GM19351 (cell line): ENCODE measurements at regions not wholly inside any gene's neighbourhood (a gene's known extent, or its start where the extent isn't known, plus 50 kb on each side); places are given as distances from the start of the nearest gene placed in this dataset.
"Not testable (repeated sequence)": the region's sequence is repeated elsewhere in the genome, so short reads cannot be mapped to it uniquely, and the experiment has no call there.

Source experiments
- ATAC-seq: cut with Tn5 transposase; IDR thresholded peaks from one replicate; pipeline ENCODE4 v1.9.1; 2021; ENCODE audit warnings: mild to moderate bottlenecking, moderate library complexity; ENCODE audit not compliant: unreplicated experiment

DNA sequence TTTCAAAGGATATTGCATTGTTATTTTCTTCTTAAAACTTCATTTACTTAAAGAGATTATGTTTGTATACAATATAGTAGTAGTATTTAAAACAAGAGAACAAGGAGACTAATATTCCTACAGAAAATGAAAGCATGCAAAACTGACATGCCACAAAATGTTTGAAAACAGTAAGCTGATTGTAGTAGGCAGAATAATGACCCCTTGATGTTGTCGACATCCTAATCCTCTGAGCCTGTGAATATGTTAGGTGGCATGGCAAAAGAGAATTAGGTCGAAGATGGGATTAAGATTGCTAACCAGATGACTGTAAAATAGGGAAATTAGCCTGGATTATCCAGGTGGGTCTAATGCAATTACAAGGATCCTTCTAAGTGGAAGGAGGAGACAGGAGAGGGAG is 522.2 kb upstream of the NR3C2 start:
- no peak for ATAC-seq

DNA sequence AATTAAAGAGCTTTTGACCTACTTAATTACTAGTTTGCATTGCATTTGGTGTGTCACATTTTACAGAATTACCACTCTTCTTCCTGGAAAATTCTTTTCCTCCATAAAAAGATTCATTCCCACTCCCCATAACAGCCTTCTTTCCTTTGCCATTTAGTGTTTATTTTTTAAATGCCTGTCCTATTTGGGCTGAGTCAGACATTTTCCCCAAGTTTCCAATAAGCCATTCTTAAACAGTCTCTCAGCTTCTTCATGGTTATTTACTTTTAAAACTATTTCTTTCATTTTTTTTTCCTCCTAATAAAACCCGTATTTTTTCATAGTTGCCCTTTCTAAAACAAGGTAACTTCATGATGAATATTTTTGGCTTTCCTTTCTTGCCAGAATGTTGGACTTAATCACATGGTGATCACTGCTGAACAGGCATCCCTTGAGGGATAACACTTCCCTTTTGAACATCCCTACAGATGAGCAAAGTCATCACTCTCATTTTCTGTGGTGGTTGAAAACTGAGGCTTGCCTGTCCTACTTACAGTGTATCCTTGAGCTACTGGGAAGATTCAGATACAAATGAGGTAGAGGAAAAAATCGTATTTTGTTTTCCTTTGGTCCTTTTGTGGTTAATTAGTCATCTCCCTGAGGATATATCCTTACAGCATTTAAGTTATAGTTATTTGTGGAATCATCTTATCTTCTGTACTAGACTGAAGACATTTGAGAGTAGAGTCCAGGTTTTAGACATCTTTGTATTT is 520.5 kb upstream of the NR3C2 start:
- ATAC-seq: no peak

DNA sequence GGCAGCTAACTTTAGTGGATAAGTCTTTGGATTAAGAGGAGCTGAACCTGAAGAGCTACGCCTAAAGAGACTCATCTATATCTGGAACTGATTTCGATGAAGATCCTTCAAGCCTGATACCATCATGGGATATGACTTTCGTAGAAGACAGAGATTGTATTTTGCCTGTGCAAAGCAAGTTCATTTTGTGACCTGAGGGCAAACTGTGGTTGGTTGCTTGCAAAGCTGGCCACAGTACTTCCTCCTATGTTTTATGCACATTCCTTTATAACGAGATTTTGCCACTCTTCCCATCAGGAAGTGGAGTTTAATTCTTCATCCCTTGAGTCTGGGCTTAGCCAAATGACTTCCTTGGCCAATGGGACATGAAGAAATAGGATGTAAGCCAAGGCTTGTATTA is 519.3 kb upstream of the NR3C2 start:
- no peak for ATAC-seq

DNA sequence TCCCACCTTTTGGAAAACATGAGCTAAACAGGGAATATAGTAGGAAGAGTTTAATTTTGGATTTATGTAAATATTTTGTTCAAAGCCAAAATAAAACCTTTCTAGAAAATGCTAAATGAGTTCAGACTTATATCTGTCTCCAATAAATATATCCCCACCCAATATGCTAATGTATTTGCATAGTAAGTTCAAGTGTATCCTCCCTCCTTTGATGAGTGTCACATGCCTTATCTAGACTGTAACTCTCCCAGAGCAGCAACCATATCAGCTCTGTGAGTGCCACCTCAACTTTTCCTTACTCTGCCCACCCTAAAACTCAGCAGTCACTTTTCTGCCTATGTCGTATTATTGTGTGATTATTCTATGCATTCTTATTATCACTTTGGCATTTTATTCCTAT is 516.1 kb upstream of the NR3C2 start:
- ATAC-seq: no peak

DNA sequence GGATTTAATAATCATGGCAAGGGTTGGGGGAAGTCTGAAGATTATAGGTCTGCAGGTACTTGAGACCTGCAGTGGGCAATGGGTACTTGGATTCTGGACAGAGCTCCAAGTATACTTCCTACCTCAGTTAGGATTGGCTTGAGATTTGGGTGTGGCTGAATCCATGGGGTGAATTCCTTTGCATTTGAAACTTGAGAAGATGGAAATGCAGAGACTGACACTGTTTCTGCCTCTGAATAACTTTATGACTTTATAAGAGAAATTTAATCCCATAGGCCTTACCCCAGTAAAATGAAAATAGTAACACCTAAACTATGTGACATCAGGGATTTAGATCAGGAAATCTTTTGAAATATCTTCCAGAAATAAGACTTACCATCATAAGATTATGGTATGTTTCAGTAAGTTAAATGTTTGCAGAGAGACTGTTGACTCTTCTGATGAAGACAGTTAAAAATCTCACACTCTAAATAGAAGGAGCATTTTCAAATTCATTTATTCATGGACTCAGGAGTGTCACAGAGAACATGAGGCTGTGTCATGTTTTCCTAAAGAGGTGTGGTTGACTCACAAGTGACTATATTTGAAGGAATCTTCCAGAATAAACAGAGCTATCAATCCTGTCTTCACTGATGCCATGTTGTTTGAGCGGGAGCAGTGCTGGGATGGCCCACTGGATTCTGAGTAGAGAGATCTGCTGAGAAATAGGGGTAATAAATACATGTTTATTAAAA is 513.5 kb upstream of the NR3C2 start:
- no peak for ATAC-seq

DNA sequence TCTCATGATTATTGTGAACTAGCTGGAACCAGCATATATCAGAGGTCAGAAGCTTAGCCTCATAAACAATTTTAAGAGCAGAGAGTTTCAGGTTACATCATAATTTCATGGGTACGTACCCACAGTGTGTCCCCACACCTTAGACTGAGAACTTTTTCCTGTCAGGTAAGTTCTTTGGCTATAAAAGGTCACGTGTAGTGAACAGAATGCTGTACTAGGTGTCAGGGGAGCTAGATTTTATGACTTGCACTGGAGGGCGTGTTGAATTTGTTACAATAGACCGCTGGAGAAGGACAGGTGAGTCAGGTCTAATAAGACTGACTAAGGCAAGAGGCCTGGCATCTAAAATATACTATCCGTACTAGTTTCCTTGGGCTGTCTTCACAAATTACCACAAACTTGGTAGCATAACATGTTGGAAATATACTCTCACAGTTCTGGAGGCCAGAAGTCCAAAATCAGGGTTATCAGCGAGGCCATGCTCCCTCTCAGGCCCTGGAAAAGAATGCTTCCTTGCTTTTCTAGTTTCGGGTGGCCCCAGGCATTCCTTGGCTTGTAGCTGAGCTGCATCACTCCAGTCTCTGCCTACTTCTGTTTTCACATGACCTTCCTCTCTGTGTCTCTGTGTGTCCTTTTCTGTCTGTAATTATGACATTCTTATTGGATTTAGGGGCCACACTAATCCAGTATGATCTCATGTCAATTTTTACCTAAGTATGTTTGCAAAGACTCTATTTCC is 512.0 kb upstream of the NR3C2 start:
- ATAC-seq: no peak

DNA sequence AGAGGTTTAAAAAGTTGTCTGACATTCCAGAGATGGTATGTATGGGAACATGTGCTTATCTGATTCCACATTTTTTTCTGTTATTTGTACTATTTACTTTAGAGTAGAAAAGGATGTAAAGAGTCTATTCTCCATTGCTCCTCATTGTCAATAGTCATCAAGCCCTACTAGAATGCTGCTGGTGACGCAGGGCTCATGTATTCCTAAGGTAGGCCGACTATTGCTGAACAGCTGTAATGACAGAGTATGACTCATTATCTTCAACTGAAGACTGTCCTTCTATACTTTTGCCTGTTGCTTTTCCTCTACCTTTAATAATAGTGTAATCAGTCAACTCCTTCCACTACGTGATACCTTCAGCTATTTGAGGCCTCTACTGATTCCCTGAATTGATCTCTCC is 509.1 kb upstream of the NR3C2 start:
- no peak for ATAC-seq

DNA sequence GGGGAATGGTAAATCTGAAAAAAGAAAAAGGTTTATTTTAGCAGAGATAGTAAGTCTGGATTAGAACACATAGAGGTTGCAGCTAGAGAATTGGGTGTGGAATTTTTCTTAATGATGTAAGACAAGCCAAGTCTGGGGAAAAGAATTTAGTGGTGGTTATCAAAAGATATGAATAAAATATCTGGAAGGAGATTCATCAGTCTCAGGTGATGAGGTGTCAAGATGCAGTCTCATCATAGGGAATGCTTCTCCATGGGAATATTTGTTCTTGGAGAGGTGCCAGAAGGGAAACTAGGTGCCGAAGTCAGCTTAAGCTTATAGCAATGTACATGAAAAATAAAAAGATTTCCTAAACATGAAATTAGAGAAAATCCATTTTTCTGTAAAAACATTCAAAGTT is 504.1 kb upstream of the NR3C2 start:
- ATAC-seq: no peak

DNA sequence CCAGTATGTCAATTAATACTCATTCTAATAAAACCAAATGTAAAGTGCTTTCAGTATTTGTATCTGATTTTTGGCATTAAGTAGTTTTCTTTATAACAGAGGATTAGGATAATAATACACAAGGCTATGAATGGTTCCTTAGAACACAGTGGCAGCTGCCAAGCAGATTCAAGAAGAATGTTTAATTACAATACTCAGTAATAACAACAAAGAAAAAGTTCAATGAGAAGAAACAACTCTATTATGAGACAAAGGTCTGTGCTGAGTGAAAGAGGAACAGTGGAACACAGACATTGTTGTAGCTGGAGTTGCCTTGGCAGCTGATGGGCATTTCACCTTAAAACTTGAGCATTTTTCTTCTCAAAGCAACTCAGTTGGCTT is 502.6 kb upstream of the NR3C2 start:
- ATAC-seq: no peak

DNA sequence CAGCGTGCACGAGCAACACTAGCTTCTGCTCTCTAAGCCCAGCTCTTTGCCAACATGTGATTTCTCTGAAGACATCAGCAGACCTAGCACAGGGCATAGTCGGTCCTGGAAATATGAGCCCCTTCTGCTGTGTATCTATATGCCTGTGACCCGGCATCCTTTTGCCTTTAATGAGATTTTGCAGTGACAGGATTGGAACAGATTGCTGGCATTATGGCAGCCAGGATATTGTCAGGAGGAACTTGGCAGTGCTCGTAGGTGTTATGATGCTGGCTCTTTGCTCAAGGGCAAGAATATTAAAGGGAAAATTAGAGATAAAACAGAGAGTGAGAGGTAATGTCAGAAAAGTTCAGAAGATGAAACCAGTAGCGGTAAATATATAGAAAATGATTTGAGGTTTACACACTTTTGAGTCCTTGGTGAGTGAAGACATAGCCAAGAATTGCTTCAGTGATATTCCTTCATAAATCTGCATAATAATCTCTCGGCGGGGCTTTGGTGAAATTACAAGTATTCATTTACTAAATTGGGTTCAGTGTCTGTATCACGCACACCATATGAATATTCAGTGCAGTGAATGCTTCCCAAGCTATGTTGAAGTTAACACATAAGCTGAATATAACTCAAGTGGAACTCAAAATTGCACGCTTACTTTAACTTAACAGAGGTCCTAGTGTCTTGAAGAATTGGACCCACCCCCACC is 502.1 kb upstream of the NR3C2 start:
- no peak for ATAC-seq

DNA sequence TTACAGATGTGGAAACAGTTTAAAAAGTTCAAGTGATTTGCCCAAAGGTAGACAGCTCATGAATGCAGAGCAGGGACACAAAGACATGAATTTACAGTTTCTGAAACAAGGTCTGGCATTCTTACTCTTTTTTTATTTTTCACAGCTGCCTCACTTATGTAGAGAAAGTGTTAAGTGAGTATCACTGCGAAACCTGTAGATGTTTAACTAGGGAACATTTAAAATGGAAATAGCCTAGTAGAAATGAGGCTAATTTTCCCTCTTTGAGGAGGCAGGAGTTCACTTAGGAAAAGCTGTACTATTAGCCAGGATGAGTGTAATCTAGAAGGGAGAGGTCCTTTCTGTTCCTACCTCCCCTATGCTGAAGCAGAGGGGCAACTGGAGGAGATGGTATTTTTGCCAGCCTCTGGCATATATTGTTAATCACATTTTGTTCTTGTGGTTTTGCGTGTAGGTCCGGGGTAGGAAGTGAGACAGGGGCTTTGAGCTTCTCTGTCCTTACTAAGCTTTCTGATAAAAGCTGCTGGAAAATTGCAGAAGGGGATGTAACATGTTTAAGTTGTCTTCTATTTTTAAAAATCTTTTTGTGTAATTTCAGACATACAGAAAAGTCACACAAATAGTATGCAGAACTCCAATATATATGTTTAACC is 492.8 kb upstream of the NR3C2 start:
- ATAC-seq: no peak

DNA sequence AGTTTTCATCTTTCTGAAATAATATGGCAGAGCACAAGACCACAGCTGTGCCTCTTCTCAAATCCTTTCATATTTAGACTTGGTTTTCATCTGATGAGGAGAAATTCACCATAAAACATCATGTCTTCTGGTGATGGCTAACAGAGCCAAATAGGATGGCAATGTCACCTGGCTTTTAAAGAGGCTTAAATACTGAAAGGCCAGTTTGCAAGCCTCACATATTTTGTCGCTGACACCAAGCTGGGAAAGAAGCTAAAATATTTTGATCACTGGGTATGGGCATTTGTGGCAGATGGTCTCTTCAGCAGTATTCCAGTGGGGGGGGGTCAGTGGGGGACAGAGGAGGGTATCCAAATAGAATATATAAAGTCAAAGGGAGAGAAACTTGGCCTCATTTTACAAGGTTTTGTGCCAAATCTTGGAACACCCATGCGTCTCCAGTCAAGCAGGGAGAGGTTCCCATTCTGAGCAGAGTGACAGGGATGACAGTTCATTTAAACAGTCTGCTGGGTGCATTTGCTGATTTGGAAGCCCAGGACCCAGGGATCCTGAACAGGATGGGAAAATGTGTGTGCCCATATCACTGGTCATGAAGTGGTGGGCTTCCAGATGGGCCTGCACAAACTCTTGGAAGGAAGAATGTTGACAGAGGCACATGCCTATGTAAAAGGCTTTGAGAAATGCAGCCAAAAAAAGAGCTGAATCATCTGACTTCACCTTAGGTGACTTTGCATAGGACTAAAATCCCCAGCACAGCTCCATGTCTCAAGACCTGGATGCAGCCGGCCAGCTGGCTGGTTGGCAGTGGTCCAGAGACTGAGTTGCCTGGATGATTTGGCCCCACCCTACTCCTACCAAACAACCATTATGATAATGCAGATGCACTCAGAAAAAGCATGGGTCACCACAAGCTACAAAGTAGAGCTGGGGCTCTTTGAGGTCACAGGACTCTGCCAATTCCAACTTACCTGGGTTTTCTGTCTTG is 484.4 kb upstream of the NR3C2 start:
- no peak for ATAC-seq

DNA sequence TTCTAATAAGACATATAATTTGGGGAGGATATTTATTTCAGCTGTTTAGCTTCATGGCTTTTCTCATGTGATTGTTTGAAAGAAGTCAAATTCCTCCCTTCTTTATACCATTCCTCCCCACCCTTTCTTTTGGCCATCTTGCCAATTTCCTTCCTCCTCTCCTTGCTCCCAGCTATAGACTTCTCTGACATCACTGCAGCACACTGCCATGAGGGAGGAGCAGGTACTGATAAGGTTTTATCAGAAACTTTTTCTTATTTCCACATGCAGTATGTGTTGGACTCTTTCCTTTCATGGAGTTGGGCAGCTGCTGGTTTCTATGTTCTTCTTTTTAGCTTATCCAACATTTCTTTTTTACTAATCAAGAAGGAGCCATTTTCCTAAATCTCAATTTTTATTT is 481.7 kb upstream of the NR3C2 start:
- no peak for ATAC-seq

DNA sequence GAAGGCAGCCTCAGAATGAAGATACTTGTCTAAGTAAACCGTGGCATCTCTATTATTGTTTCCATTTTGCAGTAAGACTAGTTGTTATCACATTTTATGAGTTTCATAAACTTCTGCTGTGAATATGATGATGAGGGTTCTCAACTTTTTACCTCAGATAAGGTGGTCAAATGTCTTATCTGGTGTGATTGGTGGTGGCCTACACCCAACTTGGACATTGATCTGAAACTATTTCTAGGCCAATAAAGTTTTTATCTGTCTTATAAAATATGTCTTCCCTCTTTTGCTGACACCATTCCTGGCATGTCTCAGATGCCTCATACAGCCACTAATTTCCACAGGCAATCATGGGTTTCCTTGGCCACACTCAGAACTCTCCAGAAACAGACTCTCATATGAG is 480.3 kb upstream of the NR3C2 start:
- ATAC-seq: no peak

DNA sequence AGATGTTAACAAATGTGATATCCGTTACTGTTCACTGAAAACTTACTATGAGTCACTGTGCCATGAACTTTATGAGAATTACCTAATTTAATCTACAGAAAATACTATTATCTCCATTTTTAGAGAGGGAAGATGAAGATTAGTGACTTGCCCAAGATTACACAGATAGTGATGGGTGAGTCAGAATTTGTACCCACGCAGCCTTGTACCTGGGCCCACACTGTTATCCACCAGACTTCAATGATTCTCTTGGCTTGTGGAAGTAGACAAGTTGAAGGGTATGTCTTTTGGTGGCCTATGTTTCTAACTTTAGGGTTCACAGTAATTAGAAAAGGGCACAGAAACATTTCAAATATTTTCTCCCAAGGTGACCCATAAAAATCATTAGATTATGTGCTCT is 472.5 kb upstream of the NR3C2 start:
- no peak for ATAC-seq

DNA sequence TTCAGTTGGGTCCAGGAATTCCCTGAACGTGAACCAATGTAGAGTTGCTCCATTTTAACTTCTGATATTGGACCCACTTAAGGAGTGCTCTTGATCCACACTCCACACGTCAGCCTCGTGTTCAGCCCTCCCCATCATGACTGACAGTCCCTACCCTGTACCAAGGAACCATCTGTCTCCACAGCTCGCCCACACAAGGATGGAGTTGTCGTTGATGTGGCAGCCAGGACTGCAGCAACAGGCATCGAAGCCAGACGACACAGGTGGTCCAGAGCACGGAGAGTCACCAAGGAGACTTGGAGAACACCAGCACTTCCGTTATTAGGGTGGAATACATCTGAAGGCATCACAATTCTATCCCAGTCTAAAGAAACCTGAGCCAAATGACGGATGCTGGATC is 472.1 kb upstream of the NR3C2 start:
- ATAC-seq: no peak

DNA sequence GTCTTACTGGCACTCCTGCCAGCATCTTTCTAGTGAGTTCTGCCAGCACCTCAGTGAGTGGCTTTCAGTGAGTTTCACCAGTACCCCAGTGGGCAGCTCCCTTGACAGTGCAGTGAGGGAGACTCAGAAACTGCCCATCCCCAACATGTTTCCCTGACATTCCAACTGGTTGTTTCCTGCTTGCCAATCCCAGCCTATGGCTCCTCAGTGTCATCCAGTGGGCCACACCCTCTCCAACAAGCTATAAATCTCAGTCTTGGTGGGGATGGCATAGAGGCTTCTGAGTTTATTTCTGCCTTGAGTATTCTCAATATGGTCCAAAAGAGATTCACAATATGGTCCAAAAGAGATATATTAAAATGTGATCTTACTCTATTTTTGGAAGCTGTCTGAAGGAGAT is 461.2 kb upstream of the NR3C2 start:
- ATAC-seq: no peak

DNA sequence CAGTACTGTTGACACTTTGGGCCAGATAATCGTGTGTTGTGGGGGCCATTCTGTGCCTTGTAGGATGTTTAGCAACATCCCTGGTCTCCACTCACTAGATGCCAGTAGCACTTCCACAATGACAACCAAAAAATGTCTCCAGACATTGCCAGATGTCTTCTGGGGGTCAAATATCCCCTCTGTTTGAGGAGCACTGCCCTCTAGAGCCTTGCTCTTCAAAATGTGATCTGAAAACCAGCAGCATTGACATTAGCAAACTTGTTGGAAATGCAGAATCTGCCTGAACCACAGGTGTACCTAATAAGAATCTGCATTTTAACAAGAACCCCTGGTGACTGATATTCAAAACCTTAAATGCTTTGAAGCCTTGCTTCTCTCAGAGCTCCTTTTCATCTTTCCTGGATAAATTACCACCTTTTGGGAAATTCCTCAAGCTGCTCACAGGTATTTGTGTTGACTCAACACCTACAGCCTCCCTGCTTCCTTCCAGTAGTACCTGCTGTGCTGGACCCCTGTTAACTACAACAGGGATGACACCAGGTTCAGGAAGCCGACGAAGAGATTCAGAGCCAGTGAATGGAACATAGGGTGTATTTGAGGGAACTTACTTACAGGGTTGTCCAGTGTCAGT is 459.0 kb upstream of the NR3C2 start:
- no peak for ATAC-seq

DNA sequence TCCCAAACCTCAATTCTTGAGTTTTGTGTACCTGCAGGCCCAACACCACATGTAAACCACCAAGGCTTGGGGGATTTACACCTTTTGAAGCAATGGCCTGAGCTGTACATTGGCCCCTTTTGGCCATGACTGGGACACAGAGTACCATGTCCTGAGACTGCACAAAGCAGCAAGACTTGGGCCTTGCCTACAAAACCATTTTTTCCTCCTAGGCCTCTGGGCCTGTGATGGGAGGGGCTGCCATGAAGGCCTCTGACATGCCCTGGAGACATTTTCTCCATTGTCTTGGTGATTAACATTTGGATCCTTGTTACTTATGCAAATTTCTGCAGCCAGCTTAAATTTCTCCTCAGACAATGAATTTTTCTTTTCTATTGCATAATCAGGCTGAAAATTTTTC is 455.9 kb upstream of the NR3C2 start:
- not testable (repeated sequence) for ATAC-seq
